IPS-15b (cell line): ENCODE measurements at regions not wholly inside any gene's neighbourhood (a gene's known extent, or its start where the extent isn't known, plus 50 kb on each side); places are given as distances from the start of the nearest gene placed in this dataset.

Source experiments
- H3K27me3 ChIP-seq: one replicate; pipeline ENCODE4 v1.6.1; 2013; ENCODE audit warnings: low read length; ENCODE audit not compliant: control insufficient read depth, insufficient read depth
- H3K36me3 ChIP-seq: one replicate; pipeline ENCODE4 v1.6.1; 2013; ENCODE audit warnings: low read length; ENCODE audit not compliant: control insufficient read depth, insufficient read depth
- H3K4me1 ChIP-seq: one replicate; pipeline ENCODE4 v1.6.1; 2013; ENCODE audit warnings: mild to moderate bottlenecking, low read length; ENCODE audit not compliant: control insufficient read depth, insufficient read depth
- H3K4me3 ChIP-seq: one replicate; pipeline ENCODE4 v1.5.1; 2013; ENCODE audit warnings: low read depth, low read length
- H3K9ac ChIP-seq: one replicate; pipeline ENCODE4 v1.6.1; 2013; ENCODE audit warnings: low read depth, mild to moderate bottlenecking, low read length
- H3K9me3 ChIP-seq: one replicate; pipeline ENCODE4 v1.6.1; 2013; ENCODE audit warnings: mild to moderate bottlenecking, low read length; ENCODE audit not compliant: control insufficient read depth, insufficient read depth

DNA sequence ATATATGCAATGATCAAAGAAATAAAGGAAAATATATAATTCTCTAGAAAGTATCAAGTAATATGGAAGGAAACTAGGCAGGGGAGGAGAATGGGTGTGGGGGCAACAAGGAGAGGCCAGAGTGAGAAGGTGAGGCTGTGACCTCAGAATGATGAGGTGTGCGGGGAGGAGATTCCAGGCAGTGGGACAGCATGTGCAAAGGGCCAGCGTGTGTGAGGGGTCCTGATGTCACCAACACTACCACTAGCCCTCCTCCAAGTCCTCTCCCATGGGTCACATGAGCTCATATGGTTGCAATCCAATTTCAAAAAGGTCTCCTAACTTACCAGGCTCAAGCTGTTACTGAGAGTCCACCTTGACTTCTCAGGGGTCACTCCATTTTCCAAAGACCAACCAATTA is 463.9 kb downstream of the MN1 start:
- Histone ChIP-seq H3K9ac (no peak overlapping the region), H3K4me3 (no peak overlapping the region), H3K27me3 (peaks cover 4% of the 10 kb centered on the region), H3K4me1 (no peaks in the 10 kb centered on the region), H3K36me3 (no peaks in the 10 kb centered on the region), H3K9me3 (no peaks in the 10 kb centered on the region)

GRCh38 chr22:27340047-27340446 is 461.5 kb downstream of the MN1 start:
- Histone ChIP-seq H3K9ac (no peak overlapping the region), H3K4me3 (no peak overlapping the region), H3K36me3 (no peaks in the 10 kb centered on the region), H3K9me3 (no peaks in the 10 kb centered on the region), H3K27me3 (no peaks in the 10 kb centered on the region), H3K4me1 (no peaks in the 10 kb centered on the region)

- Histone ChIP-seq H3K9ac (no peak overlapping the region), H3K9me3 (no peaks in the 10 kb centered on the region), H3K27me3 (no peaks in the 10 kb centered on the region), H3K4me3 (no peak overlapping the region), H3K4me1 (no peaks in the 10 kb centered on the region), H3K36me3 (no peaks in the 10 kb centered on the region)
Measured at GRCh38 chr22:27344546-27344945, 457.0 kb downstream of the MN1 start.

DNA sequence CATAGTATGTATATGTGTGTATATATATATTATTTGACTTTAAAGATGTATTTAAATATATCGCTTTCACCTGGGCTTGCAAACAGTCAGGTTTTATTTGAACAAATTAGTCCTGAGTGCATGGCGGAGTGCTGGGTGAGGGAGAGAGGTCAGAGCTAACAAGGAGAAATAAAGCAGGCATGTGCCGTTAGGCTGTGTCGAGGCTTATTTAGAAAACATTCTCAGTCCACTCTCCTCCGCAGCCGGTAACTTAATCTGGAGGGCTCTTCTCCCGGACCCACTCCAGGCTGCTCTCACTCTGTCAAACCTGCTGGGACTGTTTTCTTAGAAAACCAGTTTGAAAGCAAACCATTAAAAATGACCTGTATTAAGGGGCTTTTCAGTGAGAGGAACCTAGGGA is 455.9 kb downstream of the MN1 start:
- Histone ChIP-seq H3K36me3 (no peaks in the 10 kb centered on the region), H3K4me1 (no peaks in the 10 kb centered on the region), H3K4me3 (no peak overlapping the region), H3K27me3 (no peaks in the 10 kb centered on the region), H3K9me3 (no peaks in the 10 kb centered on the region), H3K9ac (no peak overlapping the region)

GRCh38 chr22:27347951-27348350 is 453.6 kb downstream of the MN1 start:
- no peaks in the 10 kb centered on the region for H3K27me3 ChIP-seq
- H3K4me1 ChIP-seq = no peaks in the 10 kb centered on the region
- no peaks in the 10 kb centered on the region for H3K9me3 ChIP-seq
- H3K36me3 ChIP-seq = no peaks in the 10 kb centered on the region
- H3K4me3 ChIP-seq = no peak overlapping the region
- H3K9ac ChIP-seq = no peak overlapping the region

DNA sequence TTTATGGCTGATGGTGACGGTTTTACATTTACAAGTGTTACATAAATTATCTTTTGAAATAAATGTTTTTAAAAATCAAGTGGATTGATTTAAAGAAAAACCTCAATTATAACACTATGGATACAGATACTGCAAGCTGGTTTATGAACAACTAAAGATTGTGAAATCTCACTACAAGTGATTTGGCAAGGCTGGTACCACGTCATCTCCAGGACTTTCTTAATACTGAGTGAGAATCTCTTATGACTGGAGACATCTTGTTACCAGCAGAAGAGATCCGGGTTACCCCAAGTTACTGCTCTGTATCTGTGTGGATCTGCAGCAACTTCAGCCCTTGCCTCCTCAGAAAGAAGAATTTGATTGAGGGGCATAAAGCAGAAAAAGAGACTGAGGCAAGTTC is 452.9 kb downstream of the MN1 start:
- H3K9me3 ChIP-seq = no peaks in the 10 kb centered on the region
- no peaks in the 10 kb centered on the region for H3K27me3 ChIP-seq
- H3K4me1 ChIP-seq = no peaks in the 10 kb centered on the region
- H3K36me3 ChIP-seq = no peaks in the 10 kb centered on the region
- H3K9ac ChIP-seq = no peak overlapping the region
- no peak overlapping the region for H3K4me3 ChIP-seq

DNA sequence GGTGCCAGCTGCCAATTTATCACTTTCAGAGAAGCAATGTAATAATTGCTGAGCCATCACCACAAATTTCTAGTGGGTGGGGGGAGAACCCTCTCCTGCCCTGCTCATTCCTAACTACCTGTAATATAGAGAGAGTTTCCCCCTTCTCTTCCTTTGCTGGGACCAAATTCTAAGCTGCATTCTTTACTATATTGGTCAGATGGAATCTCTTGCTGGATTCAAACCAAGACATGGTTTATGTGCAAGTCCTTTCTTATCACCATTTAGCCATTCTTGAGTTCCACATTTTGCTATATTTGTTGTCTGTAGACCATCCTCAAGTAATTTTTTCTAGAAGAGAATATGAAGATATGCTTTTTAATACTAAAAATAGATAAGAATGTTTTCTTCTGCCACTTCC is 452.1 kb downstream of the MN1 start:
- Histone ChIP-seq H3K9me3 (no peaks in the 10 kb centered on the region), H3K9ac (no peak overlapping the region), H3K4me3 (no peak overlapping the region), H3K27me3 (no peaks in the 10 kb centered on the region), H3K4me1 (no peaks in the 10 kb centered on the region), H3K36me3 (no peaks in the 10 kb centered on the region)

DNA sequence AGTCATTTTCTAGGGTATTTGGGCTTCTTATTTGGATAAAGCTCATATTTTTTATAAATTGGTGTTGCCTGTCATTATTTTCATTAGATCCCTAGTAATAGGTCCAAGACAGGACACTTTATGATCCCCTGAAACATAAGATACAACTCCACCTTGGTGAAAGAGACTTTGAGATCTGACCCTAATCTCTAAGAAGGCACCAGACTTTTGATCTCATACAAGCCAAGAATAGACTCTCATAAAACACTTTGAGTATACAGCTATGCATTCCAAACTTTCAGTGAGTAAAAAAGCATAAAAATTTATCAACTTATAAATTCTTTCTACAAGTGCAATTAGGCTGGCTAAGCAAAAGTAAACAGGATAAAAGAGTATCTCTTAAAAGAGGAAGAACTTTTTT is 451.2 kb downstream of the MN1 start:
- Histone ChIP-seq H3K4me1 (no peaks in the 10 kb centered on the region), H3K9ac (no peak overlapping the region), H3K36me3 (no peaks in the 10 kb centered on the region), H3K9me3 (no peaks in the 10 kb centered on the region), H3K27me3 (no peaks in the 10 kb centered on the region), H3K4me3 (no peak overlapping the region)

DNA sequence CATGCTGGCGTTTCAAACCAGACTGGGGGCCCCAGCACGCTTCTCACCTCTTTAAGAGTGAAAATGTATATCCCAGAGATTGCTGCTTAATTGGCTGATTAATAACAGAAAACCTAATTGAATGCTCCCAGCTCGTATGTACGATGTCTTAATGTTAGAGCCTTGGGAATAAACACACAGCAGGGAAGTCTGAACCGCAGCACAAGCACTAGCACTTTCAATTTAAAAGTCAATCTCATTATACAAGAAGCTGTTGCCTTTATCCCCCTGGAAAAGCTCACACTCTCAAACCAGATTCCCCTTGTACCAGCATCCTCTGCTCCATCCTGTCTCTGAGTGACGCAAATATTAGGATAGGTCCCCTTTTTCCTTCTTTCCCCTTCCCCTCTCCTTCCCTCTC is 449.1 kb downstream of the MN1 start:
- Histone ChIP-seq H3K4me1 (no peaks in the 10 kb centered on the region), H3K4me3 (no peak overlapping the region), H3K9ac (no peak overlapping the region), H3K36me3 (no peaks in the 10 kb centered on the region), H3K9me3 (no peaks in the 10 kb centered on the region), H3K27me3 (no peaks in the 10 kb centered on the region)

GRCh38 chr22:27358096-27358870 is 443.3 kb downstream of the MN1 start:
- Histone ChIP-seq H3K36me3 (no peaks in the 10 kb centered on the region), H3K4me3 (no peak overlapping the region), H3K9ac (no peak overlapping the region), H3K4me1 (no peaks in the 10 kb centered on the region), H3K9me3 (no peaks in the 10 kb centered on the region), H3K27me3 (no peaks in the 10 kb centered on the region)

DNA sequence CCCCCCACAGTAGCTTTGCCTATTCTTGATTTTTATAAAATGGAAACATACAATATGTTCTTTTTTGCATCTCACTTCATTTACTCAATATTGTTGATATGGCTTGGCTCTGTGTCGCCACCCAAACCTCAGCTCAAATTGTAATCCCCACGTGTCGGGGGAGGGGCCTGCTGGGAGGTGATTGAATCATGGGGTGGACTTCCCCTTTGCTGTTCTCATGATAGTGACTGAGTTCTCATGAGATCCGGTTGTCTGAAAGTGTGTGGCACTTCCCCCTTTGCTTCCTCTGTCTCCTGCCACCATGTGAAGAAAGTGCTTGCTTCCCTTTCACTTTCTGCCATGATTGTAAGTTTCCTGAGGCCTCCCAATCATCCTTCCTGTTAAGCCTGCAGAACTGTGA is 431.3 kb downstream of the MN1 start:
- H3K9ac ChIP-seq = no peak overlapping the region
- H3K4me3 ChIP-seq = no peak overlapping the region
- H3K27me3 ChIP-seq = peaks cover 3% of the 10 kb centered on the region
- H3K9me3 ChIP-seq = no peaks in the 10 kb centered on the region
- peaks cover 5% of the 10 kb centered on the region for H3K4me1 ChIP-seq
- H3K36me3 ChIP-seq = no peaks in the 10 kb centered on the region

- H3K36me3 ChIP-seq = no peaks in the 10 kb centered on the region
- no peak overlapping the region for H3K4me3 ChIP-seq
- H3K27me3 ChIP-seq = peaks cover 3% of the 10 kb centered on the region
Measured at GRCh38 chr22:27370987-27371386, 430.6 kb downstream of the MN1 start.

More at GRCh38 chr22:27370987-27371386, 430.6 kb downstream of the MN1 start:
- Histone ChIP-seq H3K4me1 (peaks cover 5% of the 10 kb centered on the region), H3K9me3 (no peaks in the 10 kb centered on the region), H3K9ac (no peak overlapping the region)
